Activated CD8-positive, alpha-beta T cell treated with anti-CD3 and anti-CD28 coated beads for 36 hours (primary cell): ENCODE measurements at regions not wholly inside any gene's neighbourhood (a gene's known extent, or its start where the extent isn't known, plus 50 kb on each side); places are given as distances from the start of the nearest gene placed in this dataset.

ENCODE experiments used
- ATAC-seq: fragments of 200-7000 bp; cut with Tn5 transposase; one replicate; pipeline ENCODE4 v1.10.0; 2021; ENCODE audit warnings: mild to moderate bottlenecking, moderate library complexity
- CTCF ChIA-PET: fragments of 350-600 bp; sonication (Branson Sonifier 250); formaldehyde crosslinking; loops from one replicate; lab custom pipeline; 2021; ENCODE audit warnings: antibody characterized with exemption; lab: Charles Lee
- POLR2A ChIA-PET: fragments of 350-600 bp; sonication (Branson Sonifier 250); formaldehyde crosslinking; loops from one replicate; lab custom pipeline; 2021; ENCODE audit warnings: antibody characterized with exemption; lab: Charles Lee
- DNase-seq: peaks from one replicate; pipeline ENCODE4 v3.0.0-alpha.2; 2020
- H3K27ac Mint-ChIP-seq: one replicate; pipeline ENCODE4 v1.8.0; 2021; ENCODE audit warnings: mild to moderate bottlenecking, mixed read lengths
- H3K27me3 Mint-ChIP-seq: one replicate; pipeline ENCODE4 v1.8.0; 2021; ENCODE audit warnings: mixed read lengths
- H3K36me3 Mint-ChIP-seq: one replicate; pipeline ENCODE4 v1.8.0; 2021; ENCODE audit warnings: low read depth, mixed read lengths
- H3K4me1 Mint-ChIP-seq: one replicate; pipeline ENCODE4 v1.8.0; 2021; ENCODE audit warnings: low read depth, mixed read lengths
- H3K4me3 Mint-ChIP-seq: one replicate; pipeline ENCODE4 v1.8.0; 2021; ENCODE audit warnings: mild to moderate bottlenecking, moderate library complexity, mixed read lengths
- H3K9me3 Mint-ChIP-seq: one replicate; pipeline ENCODE4 v1.8.0; 2021; ENCODE audit warnings: mixed read lengths
- intact Hi-C: fragments of 100-400 bp; cut with micrococcal nuclease; formaldehyde crosslinking; loops from one replicate; pipeline ENCODE4 v1.10.0; 2022
- TF ChIP-seq, protein P1 (sequence below): fragments of 200-600 bp; IDR thresholded peaks from one replicate; pipeline ENCODE4 v1.8.0; 2022; ENCODE audit warnings: antibody characterized with exemption, mild to moderate bottlenecking

DNA sequence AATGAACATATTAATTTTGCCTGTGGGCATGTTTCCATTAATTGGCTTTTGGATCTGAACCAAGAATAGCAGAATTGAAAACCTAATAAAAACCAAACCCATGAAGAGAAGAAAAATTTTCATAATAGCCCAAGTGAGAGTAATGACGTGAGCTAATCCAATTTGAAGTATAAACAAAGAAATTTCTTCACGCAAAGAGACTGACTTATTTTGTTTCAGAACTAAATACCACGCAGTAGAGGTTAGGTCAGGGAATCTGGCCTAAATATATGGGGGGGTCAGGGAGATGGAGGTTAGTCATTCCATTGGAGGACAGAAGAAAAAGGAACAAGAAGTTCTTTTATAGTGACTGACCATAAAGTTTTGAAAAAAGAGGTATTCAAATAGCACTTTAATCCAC, 94.1 kb upstream of the CYP1B1 start:
- POLR2A ChIA-PET, result no interaction called here
- Mint-ChIP-seq H3K27ac (no peak overlapping the region), H3K36me3 (no peaks in the 10 kb centered on the region), H3K9me3 (no peaks in the 10 kb centered on the region), H3K27me3 (peaks cover 28% of the 10 kb centered on the region), H3K4me1 (no peaks in the 10 kb centered on the region), H3K4me3 (no peak overlapping the region)
- intact Hi-C loops, result no loop called here
- TF ChIP-seq, protein P1, sequence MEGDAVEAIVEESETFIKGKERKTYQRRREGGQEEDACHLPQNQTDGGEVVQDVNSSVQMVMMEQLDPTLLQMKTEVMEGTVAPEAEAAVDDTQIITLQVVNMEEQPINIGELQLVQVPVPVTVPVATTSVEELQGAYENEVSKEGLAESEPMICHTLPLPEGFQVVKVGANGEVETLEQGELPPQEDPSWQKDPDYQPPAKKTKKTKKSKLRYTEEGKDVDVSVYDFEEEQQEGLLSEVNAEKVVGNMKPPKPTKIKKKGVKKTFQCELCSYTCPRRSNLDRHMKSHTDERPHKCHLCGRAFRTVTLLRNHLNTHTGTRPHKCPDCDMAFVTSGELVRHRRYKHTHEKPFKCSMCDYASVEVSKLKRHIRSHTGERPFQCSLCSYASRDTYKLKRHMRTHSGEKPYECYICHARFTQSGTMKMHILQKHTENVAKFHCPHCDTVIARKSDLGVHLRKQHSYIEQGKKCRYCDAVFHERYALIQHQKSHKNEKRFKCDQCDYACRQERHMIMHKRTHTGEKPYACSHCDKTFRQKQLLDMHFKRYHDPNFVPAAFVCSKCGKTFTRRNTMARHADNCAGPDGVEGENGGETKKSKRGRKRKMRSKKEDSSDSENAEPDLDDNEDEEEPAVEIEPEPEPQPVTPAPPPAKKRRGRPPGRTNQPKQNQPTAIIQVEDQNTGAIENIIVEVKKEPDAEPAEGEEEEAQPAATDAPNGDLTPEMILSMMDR, result no peak
- ATAC-seq (no peak), DNase-seq (no peak)
- CTCF ChIA-PET, result interaction anchor here (0.5 kb wide), 1 partner anchor 1362 kb away, joined by 3 read pairs; no protein-coding TSS in a partner anchor

DNA sequence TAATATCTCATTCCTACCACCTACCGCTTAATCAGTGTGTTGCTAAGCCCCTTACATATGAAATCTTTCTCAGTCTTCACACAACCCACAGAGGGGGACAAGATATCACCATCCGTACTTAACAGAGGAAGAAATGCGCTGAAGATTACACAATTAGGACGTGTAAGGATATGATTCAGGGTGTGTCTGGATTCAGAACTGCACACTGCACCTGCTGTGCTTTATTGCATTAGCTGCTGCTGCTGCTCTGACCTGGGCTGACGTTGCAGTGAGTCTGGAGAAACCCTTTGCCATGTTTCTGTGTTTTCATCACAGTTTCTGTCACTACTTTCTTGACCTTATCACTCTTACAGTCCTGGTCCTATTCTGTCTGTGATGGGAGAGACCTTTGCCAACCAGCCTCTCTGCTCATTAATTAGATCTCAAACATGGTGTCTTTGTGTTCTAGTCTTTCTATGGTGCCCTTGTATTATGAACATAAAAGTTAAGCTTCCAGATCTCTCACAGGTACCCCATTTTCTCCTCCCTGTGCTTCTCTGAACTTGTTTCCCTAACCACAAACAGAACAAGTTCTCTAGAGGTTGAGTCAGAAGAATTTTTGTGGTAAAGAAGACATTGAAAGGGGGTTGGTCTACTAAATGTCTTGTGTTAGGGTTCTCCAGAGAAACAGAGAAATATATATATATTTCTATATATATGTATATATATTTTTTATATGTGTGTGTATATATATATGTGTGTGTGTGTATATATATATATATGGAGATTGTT, 92.9 kb upstream of the CYP1B1 start:
- H3K36me3 Mint-ChIP-seq, result no peaks in the 10 kb centered on the region
- ATAC-seq (no peak), DNase-seq (no peak)
- CTCF ChIA-PET, result no interaction called here
- no peak overlapping the region for H3K27ac Mint-ChIP-seq
- intact Hi-C loops, result no loop called here
- H3K27me3 Mint-ChIP-seq, result peaks cover 28% of the 10 kb centered on the region
- POLR2A ChIA-PET, result no interaction called here
- H3K9me3 Mint-ChIP-seq, result no peaks in the 10 kb centered on the region
- no peak overlapping the region for H3K4me3 Mint-ChIP-seq
- TF ChIP-seq, protein P1, result no peak
- H3K4me1 Mint-ChIP-seq, result no peaks in the 10 kb centered on the region

DNA sequence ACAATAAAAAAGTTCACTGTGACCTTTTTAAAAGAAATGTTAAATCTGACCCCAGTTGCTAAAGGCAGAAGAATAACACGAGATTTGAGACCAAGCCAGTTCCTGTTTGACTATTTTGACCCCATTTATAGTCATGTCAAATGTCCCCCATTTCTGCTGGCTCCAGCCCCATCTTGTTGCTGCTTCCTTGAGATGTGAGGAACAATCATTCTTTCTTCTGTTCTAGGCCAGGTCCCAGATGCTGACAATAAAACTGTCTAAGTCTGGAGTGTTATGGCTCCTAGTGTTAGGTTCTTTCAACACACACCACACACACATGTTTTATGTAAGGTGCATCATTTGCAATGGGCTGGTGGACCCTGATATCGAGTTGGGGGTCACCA, 92.0 kb upstream of the CYP1B1 start:
- Mint-ChIP-seq H3K27me3 (peaks cover 27% of the 10 kb centered on the region), H3K36me3 (no peaks in the 10 kb centered on the region)

DNA sequence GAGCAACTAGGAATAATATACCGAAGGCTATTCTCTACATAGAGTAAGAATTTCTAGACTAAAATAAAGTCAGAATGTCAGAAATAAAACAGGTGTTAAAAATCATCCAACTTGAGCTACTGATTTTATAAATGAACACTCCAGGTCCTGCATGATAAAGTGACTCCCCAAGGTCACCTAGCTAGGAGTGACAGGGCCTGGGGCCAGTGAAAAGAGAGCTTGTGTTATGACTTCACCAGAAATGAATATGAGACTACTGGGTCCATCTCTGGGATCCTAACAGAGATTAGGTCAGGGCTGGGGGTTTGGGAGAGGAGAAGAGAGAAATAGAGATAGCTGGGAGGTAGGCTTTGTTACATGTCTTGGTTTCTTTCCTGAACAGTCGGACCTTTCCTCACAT, 89.7 kb upstream of the CYP1B1 start:
- CTCF ChIA-PET, result no interaction called here
- intact Hi-C loops, result no loop called here
- ATAC-seq, result no peak

More for the DNA sequence above, 92.0 kb upstream of the CYP1B1 start:
- no peaks in the 10 kb centered on the region for H3K9me3 Mint-ChIP-seq
- TF ChIP-seq, protein P1, result no peak
- H3K4me1 Mint-ChIP-seq, result no peaks in the 10 kb centered on the region
- no peak for DNase-seq
- intact Hi-C loops, result no loop called here
- ChIA-PET CTCF (no interaction called here), POLR2A (no interaction called here)
- no peak overlapping the region for H3K4me3 Mint-ChIP-seq
- no peak overlapping the region for H3K27ac Mint-ChIP-seq
- no peak for ATAC-seq

DNA sequence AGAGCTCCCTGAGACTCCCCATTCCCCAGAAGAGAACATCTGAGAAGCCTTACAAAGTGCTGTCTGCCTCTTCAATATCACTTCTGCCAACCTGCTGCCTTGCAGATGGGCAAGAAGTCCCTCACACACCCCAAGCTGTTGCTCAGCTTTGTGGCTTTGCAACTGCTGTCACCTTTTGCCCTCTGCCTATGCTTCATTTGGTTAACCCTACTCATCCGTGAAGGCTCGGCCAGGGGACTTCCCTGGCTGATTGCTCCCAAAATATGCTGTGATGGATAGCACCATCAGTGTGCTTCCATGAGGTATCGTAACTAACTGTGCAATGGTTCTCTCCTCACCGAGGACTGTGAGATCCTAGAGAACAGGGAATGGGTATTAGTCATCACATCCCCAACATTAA, 88.9 kb upstream of the CYP1B1 start:
- H3K27ac Mint-ChIP-seq, result no peak overlapping the region
- no peaks in the 10 kb centered on the region for H3K9me3 Mint-ChIP-seq
- CTCF ChIA-PET, result no interaction called here
- ATAC-seq (no peak), DNase-seq (no peak)
- intact Hi-C loops, result no loop called here
- H3K4me3 Mint-ChIP-seq, result no peak overlapping the region
- POLR2A ChIA-PET, result interaction anchor here (0.6 kb wide), 1 partner anchor 11 kb away, joined by 3 read pairs; no protein-coding TSS in a partner anchor
- TF ChIP-seq, protein P1, result no peak
- H3K4me1 Mint-ChIP-seq, result no peaks in the 10 kb centered on the region
- peaks cover 35% of the 10 kb centered on the region for H3K27me3 Mint-ChIP-seq
- H3K36me3 Mint-ChIP-seq, result no peaks in the 10 kb centered on the region

More for the DNA sequence above, 89.7 kb upstream of the CYP1B1 start:
- Mint-ChIP-seq H3K9me3 (no peaks in the 10 kb centered on the region), H3K4me3 (no peak overlapping the region), H3K36me3 (no peaks in the 10 kb centered on the region), H3K27me3 (peaks cover 37% of the 10 kb centered on the region), H3K27ac (no peak overlapping the region), H3K4me1 (no peaks in the 10 kb centered on the region)
- TF ChIP-seq, protein P1, result no peak
- POLR2A ChIA-PET, result no interaction called here
- DNase-seq, result no peak
